Type B pancreatic cell (in vitro differentiated cells): ENCODE measurements at regions not wholly inside any gene's neighbourhood (a gene's known extent, or its start where the extent isn't known, plus 50 kb on each side); places are given as distances from the start of the nearest gene placed in this dataset.

Source experiments
- DNase-seq: peaks from one replicate; pipeline ENCODE4 v3.0.0; 2021; ENCODE audit warnings: mixed read lengths; ENCODE audit not compliant: unreplicated experiment; ENCODE audit errors: extremely low spot score
- H3K27ac Mint-ChIP-seq: 2 replicates; pipeline ENCODE4 v1.8.0; 2021; ENCODE audit warnings: mild to moderate bottlenecking, mixed read lengths
- H3K27me3 Mint-ChIP-seq: 2 replicates; pipeline ENCODE4 v1.8.0; 2021; ENCODE audit warnings: mixed read lengths
- H3K36me3 Mint-ChIP-seq: 2 replicates; pipeline ENCODE4 v1.8.0; 2021; ENCODE audit warnings: mixed read lengths
- H3K4me1 Mint-ChIP-seq: one replicate; pipeline ENCODE4 v1.8.0; 2021; ENCODE audit warnings: mixed read lengths; ENCODE audit not compliant: unreplicated experiment
- H3K4me3 Mint-ChIP-seq: 2 replicates; pipeline ENCODE4 v1.8.0; 2021; ENCODE audit warnings: mild to moderate bottlenecking, mixed read lengths
- H3K9me3 Mint-ChIP-seq: 2 replicates; pipeline ENCODE4 v1.8.0; 2021; ENCODE audit warnings: mixed read lengths
- CTCF ChIP-seq: fragments of 200-600 bp; sonication (generic); conservative IDR thresholded peaks from 2 replicates; pipeline ENCODE4 v1.5.0; 2021; ENCODE audit warnings: antibody characterized with exemption, mild to moderate bottlenecking

GRCh38 chr2:217010173-217010572 is 150.3 kb upstream of the TNP1 start:
- Mint-ChIP-seq H3K9me3 (peaks cover 8% of the 10 kb centered on the region), H3K4me3 (no peak overlapping the region), H3K27ac (no peak overlapping the region), H3K36me3 (no peaks in the 10 kb centered on the region), H3K27me3 (no peaks in the 10 kb centered on the region), H3K4me1 (peaks cover 11% of the 10 kb centered on the region)
- DNase-seq: no peak
- no peak for TF ChIP-seq CTCF

- H3K9me3 Mint-ChIP-seq: peaks cover 8% of the 10 kb centered on the region
- no peaks in the 10 kb centered on the region for H3K36me3 Mint-ChIP-seq
- H3K27ac Mint-ChIP-seq: no peak overlapping the region
Observed at GRCh38 chr2:217008794-217009193, 148.9 kb upstream of the TNP1 start.

DNA sequence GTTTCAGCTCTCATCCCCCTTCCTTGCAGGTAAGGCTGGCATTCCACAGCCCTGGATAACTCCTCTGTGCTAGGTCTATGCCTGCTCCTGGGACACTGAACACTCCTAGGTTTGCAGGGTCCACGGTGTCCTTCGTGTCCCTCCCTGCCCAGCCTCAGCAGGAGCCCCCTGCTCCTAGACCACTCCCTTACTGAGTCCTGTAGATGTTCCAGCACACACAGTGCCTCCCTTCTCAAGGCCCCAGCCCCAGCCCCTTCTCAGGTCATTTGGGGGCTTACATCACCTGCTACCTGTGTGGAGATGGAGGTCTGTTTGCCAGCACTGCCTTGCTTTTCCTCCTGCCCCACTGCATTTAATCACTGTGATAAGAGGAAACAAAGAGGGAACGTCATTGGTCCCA is 146.4 kb upstream of the TNP1 start:
- Mint-ChIP-seq H3K4me3 (no peak overlapping the region), H3K36me3 (no peaks in the 10 kb centered on the region), H3K4me1 (peaks cover 19% of the 10 kb centered on the region), H3K27me3 (no peaks in the 10 kb centered on the region), H3K9me3 (peaks cover 8% of the 10 kb centered on the region), H3K27ac (no peak overlapping the region)
- no peak for TF ChIP-seq CTCF
- no peak for DNase-seq

More at GRCh38 chr2:217008794-217009193, 148.9 kb upstream of the TNP1 start:
- no peaks in the 10 kb centered on the region for H3K27me3 Mint-ChIP-seq
- no peak overlapping the region for H3K4me3 Mint-ChIP-seq
- DNase-seq: no peak
- H3K4me1 Mint-ChIP-seq: peaks cover 6% of the 10 kb centered on the region
- TF ChIP-seq CTCF: no peak

DNA sequence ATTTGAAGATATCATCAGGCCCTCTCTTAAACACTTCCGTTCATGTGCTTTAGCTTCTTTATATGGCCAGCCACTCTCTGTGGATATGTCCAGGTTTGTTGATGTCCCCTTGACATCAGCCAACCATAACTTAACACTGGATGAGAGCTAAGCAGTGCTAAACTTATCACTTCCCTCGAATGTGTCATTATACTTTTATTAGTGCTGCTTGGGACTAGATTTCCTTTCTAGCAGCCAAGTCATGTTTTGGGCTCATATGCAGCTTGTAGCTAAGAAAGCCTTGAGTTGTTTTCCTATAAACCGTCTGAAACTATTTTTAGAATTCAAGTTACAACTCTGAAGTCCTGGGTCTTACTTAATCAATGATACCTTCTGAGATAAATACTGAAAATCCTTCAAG is 144.8 kb upstream of the TNP1 start:
- no peak for TF ChIP-seq CTCF
- peaks cover 27% of the 10 kb centered on the region for H3K4me1 Mint-ChIP-seq
- H3K27me3 Mint-ChIP-seq: no peaks in the 10 kb centered on the region
- no peak overlapping the region for H3K27ac Mint-ChIP-seq
- no peaks in the 10 kb centered on the region for H3K36me3 Mint-ChIP-seq
- peaks cover 8% of the 10 kb centered on the region for H3K9me3 Mint-ChIP-seq
- no peak overlapping the region for H3K4me3 Mint-ChIP-seq
- no peak for DNase-seq

- H3K36me3 Mint-ChIP-seq: no peaks in the 10 kb centered on the region
- H3K4me3 Mint-ChIP-seq: peak overlapping the region; percentile 14
- DNase-seq: no peak
- H3K27ac Mint-ChIP-seq: no peak overlapping the region
- no peak for TF ChIP-seq CTCF
- peaks cover 28% of the 10 kb centered on the region for H3K4me1 Mint-ChIP-seq
- no peaks in the 10 kb centered on the region for H3K27me3 Mint-ChIP-seq
- no peaks in the 10 kb centered on the region for H3K9me3 Mint-ChIP-seq
Observed at GRCh38 chr2:217001740-217002139, 141.9 kb upstream of the TNP1 start.

GRCh38 chr2:217000406-217000805 is 140.5 kb upstream of the TNP1 start:
- Mint-ChIP-seq H3K4me3 (no peak overlapping the region), H3K9me3 (no peaks in the 10 kb centered on the region), H3K4me1 (peaks cover 28% of the 10 kb centered on the region), H3K27ac (no peak overlapping the region), H3K27me3 (no peaks in the 10 kb centered on the region), H3K36me3 (no peaks in the 10 kb centered on the region)
- no peak for TF ChIP-seq CTCF
- DNase-seq: no peak
